Chondrocyte (in vitro differentiated cells): ENCODE measurements at regions not wholly inside any gene's neighbourhood (a gene's known extent, or its start where the extent isn't known, plus 50 kb on each side); places are given as distances from the start of the nearest gene placed in this dataset.

Experiments used
- DNase-seq: peaks from one replicate; pipeline ENCODE4 v3.0.0; 2021; ENCODE audit warnings: mixed read lengths, low spot score
- H3K27ac Mint-ChIP-seq: one replicate; pipeline ENCODE4 v1.8.0; 2021; ENCODE audit warnings: mild to moderate bottlenecking, moderate library complexity, mixed read lengths; ENCODE audit not compliant: unreplicated experiment
- H3K27me3 Mint-ChIP-seq: 2 replicates; pipeline ENCODE4 v1.8.0; 2021; ENCODE audit warnings: low read depth, mixed read lengths
- H3K36me3 Mint-ChIP-seq: 2 replicates; pipeline ENCODE4 v1.8.0; 2021; ENCODE audit warnings: low read depth, mixed read lengths
- H3K4me1 Mint-ChIP-seq: 2 replicates; pipeline ENCODE4 v1.8.0; 2021; ENCODE audit warnings: low read depth, mild to moderate bottlenecking, mixed read lengths
- H3K4me3 Mint-ChIP-seq: one replicate; pipeline ENCODE4 v1.8.0; 2021; ENCODE audit warnings: mild to moderate bottlenecking, moderate library complexity, mixed read lengths; ENCODE audit not compliant: unreplicated experiment
- H3K9me3 Mint-ChIP-seq: 2 replicates; pipeline ENCODE4 v1.8.0; 2021; ENCODE audit warnings: low read depth, mixed read lengths
- TF ChIP-seq, protein P1 (sequence below): fragments of 200-600 bp; sonication (generic); IDR thresholded peaks from 2 replicates; pipeline ENCODE4 v1.5.0; 2021; ENCODE audit warnings: antibody characterized with exemption, mild to moderate bottlenecking, moderate library complexity

DNA sequence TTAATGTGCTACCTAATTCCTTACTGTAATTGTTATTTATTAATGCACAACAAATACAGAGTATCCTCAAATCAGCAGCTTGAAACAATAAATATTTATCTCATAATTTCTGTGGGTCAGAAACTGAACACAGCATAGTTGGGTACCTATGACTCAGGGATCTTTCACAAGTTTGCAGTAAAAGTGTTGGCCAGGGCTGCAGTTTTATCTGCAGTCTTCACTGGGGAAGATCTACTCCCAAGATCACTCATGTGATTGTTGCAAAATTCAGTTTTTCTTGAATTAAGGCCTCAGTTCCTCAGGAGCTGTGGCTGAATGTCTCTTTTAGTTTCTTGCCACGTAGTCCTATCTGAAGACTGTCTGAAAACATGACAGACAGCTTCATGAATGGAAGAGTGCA lies 237.8 kb downstream of the ZWINT start:
- Mint-ChIP-seq H3K4me3 (no peak overlapping the region), H3K27me3 (no peaks in the 10 kb centered on the region), H3K36me3 (no peaks in the 10 kb centered on the region), H3K4me1 (no peaks in the 10 kb centered on the region), H3K27ac (no peak overlapping the region), H3K9me3 (peaks cover 4% of the 10 kb centered on the region)
- TF ChIP-seq, protein P1, sequence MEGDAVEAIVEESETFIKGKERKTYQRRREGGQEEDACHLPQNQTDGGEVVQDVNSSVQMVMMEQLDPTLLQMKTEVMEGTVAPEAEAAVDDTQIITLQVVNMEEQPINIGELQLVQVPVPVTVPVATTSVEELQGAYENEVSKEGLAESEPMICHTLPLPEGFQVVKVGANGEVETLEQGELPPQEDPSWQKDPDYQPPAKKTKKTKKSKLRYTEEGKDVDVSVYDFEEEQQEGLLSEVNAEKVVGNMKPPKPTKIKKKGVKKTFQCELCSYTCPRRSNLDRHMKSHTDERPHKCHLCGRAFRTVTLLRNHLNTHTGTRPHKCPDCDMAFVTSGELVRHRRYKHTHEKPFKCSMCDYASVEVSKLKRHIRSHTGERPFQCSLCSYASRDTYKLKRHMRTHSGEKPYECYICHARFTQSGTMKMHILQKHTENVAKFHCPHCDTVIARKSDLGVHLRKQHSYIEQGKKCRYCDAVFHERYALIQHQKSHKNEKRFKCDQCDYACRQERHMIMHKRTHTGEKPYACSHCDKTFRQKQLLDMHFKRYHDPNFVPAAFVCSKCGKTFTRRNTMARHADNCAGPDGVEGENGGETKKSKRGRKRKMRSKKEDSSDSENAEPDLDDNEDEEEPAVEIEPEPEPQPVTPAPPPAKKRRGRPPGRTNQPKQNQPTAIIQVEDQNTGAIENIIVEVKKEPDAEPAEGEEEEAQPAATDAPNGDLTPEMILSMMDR, result no peak
- no peak for DNase-seq

DNA sequence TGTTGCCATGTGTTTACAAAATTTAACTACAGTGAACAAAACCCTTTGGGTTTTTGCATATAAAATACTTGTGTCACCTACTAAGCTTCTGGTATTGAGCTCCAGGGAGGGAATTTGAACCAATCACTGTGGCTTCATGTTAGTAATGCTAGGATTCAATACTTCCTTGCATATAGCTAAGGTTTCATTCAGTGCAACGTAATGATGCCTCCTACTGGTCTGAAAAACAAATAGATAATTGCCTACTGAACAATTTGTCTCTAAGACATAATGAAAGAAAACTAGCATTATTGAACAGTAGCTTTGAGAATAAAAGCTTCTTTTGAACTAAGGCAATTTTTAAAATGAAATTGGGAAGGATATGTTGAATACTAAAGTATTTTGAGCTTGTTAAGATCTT lies 244.4 kb downstream of the ZWINT start:
- Mint-ChIP-seq H3K27ac (no peak overlapping the region), H3K4me1 (no peaks in the 10 kb centered on the region), H3K27me3 (no peaks in the 10 kb centered on the region), H3K4me3 (no peak overlapping the region), H3K9me3 (no peaks in the 10 kb centered on the region), H3K36me3 (no peaks in the 10 kb centered on the region)
- TF ChIP-seq, protein P1, result peak; percentile 28
- no peak for DNase-seq

DNA sequence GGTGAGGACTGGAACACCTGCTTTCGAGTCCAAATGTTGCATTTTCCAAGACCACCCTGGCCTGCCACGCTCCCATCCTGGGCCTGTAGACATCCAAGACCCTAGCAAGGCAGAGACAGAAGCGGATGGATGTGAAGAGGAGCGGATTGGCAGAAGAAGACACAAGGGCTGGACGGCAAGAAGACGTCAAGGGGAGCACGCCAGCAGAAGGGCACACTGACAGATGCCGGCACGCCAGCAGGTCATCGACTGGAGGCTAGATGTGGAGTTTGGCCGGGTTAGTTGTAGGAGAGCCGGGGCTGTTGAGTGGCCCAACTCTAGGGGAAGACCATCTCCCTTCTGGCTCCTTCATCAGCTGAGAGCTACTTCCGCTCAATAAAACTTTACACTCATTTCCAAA lies 251.6 kb downstream of the ZWINT start:
- Mint-ChIP-seq H3K36me3 (no peaks in the 10 kb centered on the region), H3K9me3 (peaks cover 3% of the 10 kb centered on the region), H3K4me1 (no peaks in the 10 kb centered on the region), H3K4me3 (no peak overlapping the region), H3K27me3 (peaks cover 2% of the 10 kb centered on the region), H3K27ac (no peak overlapping the region)
- DNase-seq, result no peak
- TF ChIP-seq, protein P1, result no peak

- Mint-ChIP-seq H3K4me1 (no peaks in the 10 kb centered on the region), H3K27me3 (peaks cover 1% of the 10 kb centered on the region), H3K36me3 (peaks cover 1% of the 10 kb centered on the region), H3K4me3 (no peak overlapping the region), H3K27ac (no peak overlapping the region), H3K9me3 (peaks cover 6% of the 10 kb centered on the region)
- TF ChIP-seq, protein P1, result no peak
- no peak for DNase-seq
Measured at GRCh38 chr10:56104923-56105322, 256.1 kb downstream of the ZWINT start.

- TF ChIP-seq, protein P1, result no peak
- peaks cover 1% of the 10 kb centered on the region for H3K36me3 Mint-ChIP-seq
- H3K27ac Mint-ChIP-seq, result no peak overlapping the region
Measured at GRCh38 chr10:56104487-56104886, 256.6 kb downstream of the ZWINT start.

More at GRCh38 chr10:56104487-56104886, 256.6 kb downstream of the ZWINT start:
- no peaks in the 10 kb centered on the region for H3K4me1 Mint-ChIP-seq
- peaks cover 1% of the 10 kb centered on the region for H3K27me3 Mint-ChIP-seq
- no peak for DNase-seq
- no peak overlapping the region for H3K4me3 Mint-ChIP-seq
- H3K9me3 Mint-ChIP-seq, result peaks cover 6% of the 10 kb centered on the region
